Stomach (tissue), 8 donors: ENCODE measurements at regions not wholly inside any gene's neighbourhood (a gene's known extent, or its start where the extent isn't known, plus 50 kb on each side); places are given as distances from the start of the nearest gene placed in this dataset.

Source experiments
- DNase-seq, 2 donors: peaks; one replicate each; pipeline versions ENCODE4 v3.0.0 to v3.0.0-alpha.2; 2013 to 2019
- H3K27ac ChIP-seq, 5 donors: fragments of 200-600 bp in 4 of 5; sonication (generic) in 4 of 5; one replicate each; pipeline ENCODE4 v1.5.1; 2013 to 2019; ENCODE audit warnings: mild to moderate bottlenecking in 1 of 5, moderate library complexity in 1 of 5
- H3K27me3 ChIP-seq, 3 donors: fragments of 200-600 bp; sonication (generic); one replicate each; pipeline ENCODE4 v1.5.1; 2017 to 2019; ENCODE audit warnings: mixed run types in 1 of 3
- H3K36me3 ChIP-seq, 4 donors: fragments of 200-600 bp; sonication (generic); 1 replicate in 3 of 4; 2 replicates in 1 of 4; pipeline ENCODE4 v1.5.1; 2016 to 2019
- H3K4me1 ChIP-seq, 4 donors: fragments of 200-600 bp; sonication (generic); one replicate each; pipeline ENCODE4 v1.5.1; 2016 to 2019
- H3K4me3 ChIP-seq, 4 donors: fragments of 200-600 bp; sonication (generic) in 3 of 4; one replicate each; pipeline ENCODE4 v1.5.1; 2016 to 2019; ENCODE audit warnings: mild to moderate bottlenecking in 1 of 4
- H3K9me3 ChIP-seq, 4 donors: fragments of 200-600 bp; sonication (generic); one replicate each; pipeline ENCODE4 v1.5.1; 2016 to 2019
- EP300 ChIP-seq: sonication (generic); formaldehyde crosslinking; IDR thresholded peaks from one replicate; pipeline ENCODE4 v1.6.1; 2017; ENCODE audit warnings: antibody characterized with exemption
- POLR2A ChIP-seq, 4 donors: fragments of 450-650 bp; IDR thresholded peaks; one replicate each; pipeline ENCODE4 v1.6.1; 2016; ENCODE audit warnings: antibody characterized with exemption in 4 of 4, control low read depth in 2 of 4, mild to moderate bottlenecking in 1 of 4, moderate library complexity in 1 of 4
- POLR2AphosphoS5 ChIP-seq, 3 donors: sonication (generic); formaldehyde crosslinking; IDR thresholded peaks; one replicate each; pipeline ENCODE4 v1.6.1; 2016; ENCODE audit warnings: antibody characterized with exemption in 3 of 3
- WGBS, 5 donors: extraction: QIAGEN DNeasy Blood & Tissue Kit in 3 of 5; methylation state at CpG; one replicate each; pipeline versions ENCODE4 v1.1.5 to v1.1.7; 2013 to 2018; 5-methylcytosine and 5-hydroxymethylcytosine counted together
- intact Hi-C: fragments of 100-400 bp; cut with DNase I; formaldehyde crosslinking; loops from one replicate; pipeline ENCODE4 v1.15.1; 2023; ENCODE audit warnings: low total_unique reads
- TF ChIP-seq, protein P1 (sequence below), 7 experiments: fragments of 450-650 bp in 4 of 7; fragments of 200-600 bp in 3 of 7; sonication (generic) in 3 of 7; IDR thresholded peaks; one replicate each; pipeline ENCODE4 v1.5.1; 2016 to 2019; ENCODE audit warnings: antibody characterized with exemption in 7 of 7, control low read depth in 2 of 7, mild to moderate bottlenecking in 1 of 7
- donor health status: healthy with polysubstance abuse.
- donor health status: Bipolar disorder and iron deficiency.
- donor health status: healthy.

DNA sequence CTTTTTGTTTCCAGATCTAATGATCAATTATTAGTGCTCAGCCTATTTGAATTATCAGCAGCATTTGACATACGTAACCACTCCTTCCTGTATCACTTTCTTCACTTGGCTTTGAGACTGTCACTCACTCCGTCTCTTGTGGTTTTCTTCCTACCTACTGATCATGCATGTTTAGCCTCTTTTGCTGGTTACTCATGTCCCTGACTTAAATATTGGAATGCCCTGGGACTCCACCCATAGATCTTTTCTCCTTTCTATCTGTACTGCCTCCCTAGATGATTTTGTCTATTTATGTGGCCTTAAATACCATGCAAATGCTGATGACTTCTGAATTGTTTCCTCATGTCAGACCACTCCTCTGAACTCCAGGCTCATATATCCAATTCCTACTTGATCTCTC, 57.7 kb upstream of the PDE4B start:
- H3K36me3 ChIP-seq: no peaks in the 10 kb centered on the region
- DNase-seq: no peak
- H3K4me3 ChIP-seq: no peak overlapping the region
- H3K4me1 ChIP-seq: no peaks in the 10 kb centered on the region
- no peak overlapping the region for H3K27ac ChIP-seq
- intact Hi-C loops: no loop called here
- H3K27me3 ChIP-seq: no peaks in the 10 kb centered on the region
- TF ChIP-seq POLR2AphosphoS5 (IDR thresholded peaks at IDR 0.05): no peak
- no peak for TF ChIP-seq EP300
- H3K9me3 ChIP-seq: no peaks in the 10 kb centered on the region
- 76 to 85% (median 83%) methylated on average over 2 of the region's 2 CpGs for WGBS, 5 donors

DNA sequence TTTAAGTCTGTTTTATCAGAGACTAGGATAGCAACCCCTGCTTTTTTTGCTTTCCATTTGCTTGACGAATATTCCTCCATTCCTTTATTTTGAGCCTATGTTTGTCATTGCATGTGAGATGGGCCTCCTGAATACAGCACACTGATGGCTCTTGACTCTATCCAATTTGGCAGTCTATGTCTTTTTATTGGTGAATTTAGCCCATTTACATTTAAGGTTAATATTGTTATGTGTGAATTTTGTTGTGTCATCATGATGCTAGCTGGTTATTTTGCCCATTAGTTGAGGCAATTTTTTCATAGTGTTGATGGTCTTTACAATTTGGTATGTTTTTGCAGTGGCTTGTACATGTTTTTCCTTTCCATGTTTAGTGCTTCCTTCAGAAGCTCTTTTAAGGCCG, 50.7 kb upstream of the PDE4B start:
- Histone ChIP-seq H3K9me3 (peaks cover 0 to 27% (median 22%) of the 10 kb centered on the region in 4 donors), H3K36me3 (no peaks in the 10 kb centered on the region), H3K4me1 (no peaks in the 10 kb centered on the region), H3K4me3 (no peak overlapping the region), H3K27me3 (no peaks in the 10 kb centered on the region), H3K27ac (no peak overlapping the region)
- TF ChIP-seq POLR2A (IDR thresholded peaks at IDR 0.05): no peak
- TF ChIP-seq POLR2AphosphoS5 (IDR thresholded peaks at IDR 0.05): no peak
- TF ChIP-seq EP300: no peak
- TF ChIP-seq, protein P1, sequence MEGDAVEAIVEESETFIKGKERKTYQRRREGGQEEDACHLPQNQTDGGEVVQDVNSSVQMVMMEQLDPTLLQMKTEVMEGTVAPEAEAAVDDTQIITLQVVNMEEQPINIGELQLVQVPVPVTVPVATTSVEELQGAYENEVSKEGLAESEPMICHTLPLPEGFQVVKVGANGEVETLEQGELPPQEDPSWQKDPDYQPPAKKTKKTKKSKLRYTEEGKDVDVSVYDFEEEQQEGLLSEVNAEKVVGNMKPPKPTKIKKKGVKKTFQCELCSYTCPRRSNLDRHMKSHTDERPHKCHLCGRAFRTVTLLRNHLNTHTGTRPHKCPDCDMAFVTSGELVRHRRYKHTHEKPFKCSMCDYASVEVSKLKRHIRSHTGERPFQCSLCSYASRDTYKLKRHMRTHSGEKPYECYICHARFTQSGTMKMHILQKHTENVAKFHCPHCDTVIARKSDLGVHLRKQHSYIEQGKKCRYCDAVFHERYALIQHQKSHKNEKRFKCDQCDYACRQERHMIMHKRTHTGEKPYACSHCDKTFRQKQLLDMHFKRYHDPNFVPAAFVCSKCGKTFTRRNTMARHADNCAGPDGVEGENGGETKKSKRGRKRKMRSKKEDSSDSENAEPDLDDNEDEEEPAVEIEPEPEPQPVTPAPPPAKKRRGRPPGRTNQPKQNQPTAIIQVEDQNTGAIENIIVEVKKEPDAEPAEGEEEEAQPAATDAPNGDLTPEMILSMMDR (IDR thresholded peaks at IDR 0.05): no peak
- 91 to 98% (median 94%) methylated on average over 2 of the region's 2 CpGs for WGBS, 5 donors
- no peak for DNase-seq
- intact Hi-C loops: no loop called here
